IMR-90 (cell line): ENCODE measurements at regions not wholly inside any gene's neighbourhood (a gene's known extent, or its start where the extent isn't known, plus 50 kb on each side); places are given as distances from the start of the nearest gene placed in this dataset.

Source experiments
- ATAC-seq: fragments of 200-7000 bp; cut with Tn5 transposase; 2 replicates; pipeline ENCODE4 v1.9.1; 2020; ENCODE audit warnings: low read depth, mild to moderate bottlenecking, moderate library complexity
- BruUV-seq: library from RNA; stranded (reverse); fragments of 400-500 nt; replicated peaks from 2 replicates; lab custom pipeline; 2021; lab: Mats Ljungman, UMichigan
- CTCF ChIA-PET: fragments of 300-600 bp; formaldehyde crosslinking; extraction: SDS; loops from one replicate; lab custom pipeline; 2021; ENCODE audit warnings: antibody characterized with exemption; lab: Yijun Ruan, JAX
- POLR2A ChIA-PET: fragments of 300-600 bp; sonication (Branson Sonifier 250); formaldehyde crosslinking; loops from one replicate; lab custom pipeline; 2022; ENCODE audit warnings: antibody characterized with exemption; ENCODE audit not compliant: unreplicated experiment; lab: Charles Lee
- DNase-seq: peaks from one replicate; pipeline ENCODE4 v3.0.0; 2013
- H2AFZ ChIP-seq: replicated peaks from 2 replicates; pipeline ENCODE3; 2013; ENCODE audit warnings: low read length, mild to moderate bottlenecking; ENCODE audit not compliant: poor library complexity
- H2AK5ac ChIP-seq: 2 replicates; pipeline ENCODE4 v1.6.1; 2013; ENCODE audit warnings: low read depth, low read length, inconsistent platforms
- H2AK9ac ChIP-seq: replicated peaks from 2 replicates; pipeline ENCODE3; 2013; ENCODE audit warnings: mild to moderate bottlenecking, low read depth, low read length, moderate library complexity; ENCODE audit not compliant: poor library complexity
- H2BK120ac ChIP-seq: 2 replicates; pipeline ENCODE4 v1.6.1; 2013; ENCODE audit warnings: low read depth, low read length, inconsistent platforms
- H2BK15ac ChIP-seq: 3 replicates; pipeline ENCODE4 v1.6.1; 2013; ENCODE audit warnings: low read depth, low read length, inconsistent platforms
- H2BK20ac ChIP-seq: 2 replicates; pipeline ENCODE4 v1.6.1; 2013; ENCODE audit warnings: low read depth, mild to moderate bottlenecking, inconsistent platforms, low read length, moderate library complexity
- H2BK5ac ChIP-seq: 2 replicates; pipeline ENCODE4 v1.6.1; 2013; ENCODE audit warnings: mild to moderate bottlenecking, low read depth, low read length, inconsistent platforms; ENCODE audit not compliant: poor library complexity, severe bottlenecking
- H3K14ac ChIP-seq: replicated peaks from 2 replicates; pipeline ENCODE4 v1.6.1; 2013; ENCODE audit warnings: low read depth, low read length, inconsistent platforms
- H3K18ac ChIP-seq: 2 replicates; pipeline ENCODE4 v1.6.1; 2013; ENCODE audit warnings: low read depth, low read length, control low read depth
- H3K23ac ChIP-seq: 2 replicates; pipeline ENCODE4 v1.6.1; 2013; ENCODE audit warnings: low read depth, low read length, inconsistent platforms
- H3K27ac ChIP-seq: 2 replicates; pipeline ENCODE4 v1.5.1; 2013; ENCODE audit warnings: mild to moderate bottlenecking, control low read depth, low read length; ENCODE audit not compliant: insufficient read depth
- H3K27me3 ChIP-seq: 2 replicates; pipeline ENCODE4 v1.6.1; 2013; ENCODE audit warnings: low read length; ENCODE audit not compliant: control insufficient read depth, insufficient read depth
- H3K36me3 ChIP-seq: 2 replicates; pipeline ENCODE4 v1.6.1; 2013; ENCODE audit warnings: low read length, mixed read lengths; ENCODE audit not compliant: control insufficient read depth, insufficient read depth
- H3K4ac ChIP-seq: 2 replicates; pipeline ENCODE4 v1.6.1; 2013; ENCODE audit warnings: low read depth, low read length, inconsistent platforms
- H3K4me1 ChIP-seq: 2 replicates; pipeline ENCODE4 v1.6.1; 2013; ENCODE audit warnings: low read length, mixed read lengths; ENCODE audit not compliant: control insufficient read depth, insufficient read depth
- H3K4me2 ChIP-seq: 2 replicates; pipeline ENCODE4 v1.6.1; 2013; ENCODE audit warnings: low read depth, mild to moderate bottlenecking, control low read depth, low read length, moderate library complexity
- H3K4me3 ChIP-seq: 2 replicates; pipeline ENCODE4 v1.5.1; 2013; ENCODE audit warnings: low read depth, mild to moderate bottlenecking, control low read depth, low read length, moderate library complexity; ENCODE audit not compliant: insufficient read depth
- H3K56ac ChIP-seq: 2 replicates; pipeline ENCODE4 v1.6.1; 2013; ENCODE audit warnings: low read length, inconsistent platforms; ENCODE audit not compliant: insufficient read depth; ENCODE audit errors: extremely low read depth
- H3K79me1 ChIP-seq, 2 experiments: 2 replicates each; pipeline ENCODE4 v1.6.1; 2013; ENCODE audit warnings: low read length in 2 of 2, inconsistent platforms in 1 of 2, low read depth in 1 of 2
- H3K9ac ChIP-seq: 2 replicates; pipeline ENCODE4 v1.6.1; 2013; ENCODE audit warnings: low read depth, low read length, control low read depth
- H3K9me1 ChIP-seq: 2 replicates; pipeline ENCODE4 v1.6.1; 2013; ENCODE audit warnings: low read length, inconsistent platforms; ENCODE audit not compliant: insufficient read depth
- H3K9me3 ChIP-seq: 2 replicates; pipeline ENCODE4 v1.6.1; 2013; ENCODE audit warnings: low read length; ENCODE audit not compliant: control insufficient read depth, insufficient read depth
- H4K20me1 ChIP-seq: 2 replicates; pipeline ENCODE4 v1.6.1; 2013; ENCODE audit warnings: low read length, inconsistent platforms; ENCODE audit not compliant: insufficient read depth
- H4K5ac ChIP-seq: 2 replicates; pipeline ENCODE4 v1.6.1; 2013; ENCODE audit warnings: mild to moderate bottlenecking, low read depth, low read length, control low read depth
- H4K8ac ChIP-seq, 2 experiments: 2 replicates each; pipeline ENCODE4 v1.6.1; 2013; ENCODE audit warnings: low read depth in 2 of 2, low read length in 2 of 2, control low read depth in 1 of 2, inconsistent platforms in 1 of 2
- H4K91ac ChIP-seq: 2 replicates; pipeline ENCODE4 v1.6.1; 2013; ENCODE audit warnings: low read depth, low read length, inconsistent platforms; ENCODE audit not compliant: insufficient read depth
- BHLHE40 ChIP-seq: fragments of 150-350 bp; IDR thresholded peaks from 2 replicates; pipeline ENCODE4 v1.6.1; 2016; ENCODE audit warnings: mild to moderate bottlenecking, low read depth, low read length
- CEBPB ChIP-seq: IDR thresholded peaks from 2 replicates; pipeline ENCODE4 v1.6.1; 2012; ENCODE audit warnings: low read depth, low read length, improper control_type of control experiment
- CHD1 ChIP-seq: IDR thresholded peaks from 2 replicates; pipeline ENCODE4 v1.6.1; 2012; ENCODE audit warnings: low read depth, low read length, improper control_type of control experiment
- FOS ChIP-seq: fragments of 150-350 bp; IDR thresholded peaks from 2 replicates; pipeline ENCODE4 v1.6.1; 2016; ENCODE audit warnings: low read depth, low read length
- MAFK ChIP-seq: IDR thresholded peaks from 2 replicates; pipeline ENCODE4 v1.6.1; 2012; ENCODE audit warnings: low read depth, low read length, improper control_type of control experiment
- MAZ ChIP-seq: IDR thresholded peaks from 2 replicates; pipeline ENCODE4 v1.6.1; 2012; ENCODE audit warnings: low read depth, mild to moderate bottlenecking, low read length, improper control_type of control experiment, moderate library complexity, borderline replicate concordance
- NFE2L2 ChIP-seq: fragments of 150-350 bp; IDR thresholded peaks from 2 replicates; pipeline ENCODE4 v1.6.1; 2016; ENCODE audit warnings: low read depth, mild to moderate bottlenecking, low read length
- POLR2A ChIP-seq: IDR thresholded peaks from 2 replicates; pipeline ENCODE4 v1.6.1; 2012; ENCODE audit warnings: mild to moderate bottlenecking, low read depth, low read length
- RAD21 ChIP-seq: IDR thresholded peaks from 2 replicates; pipeline ENCODE4 v1.6.1; 2012; ENCODE audit warnings: low read length, improper control_type of control experiment
- RCOR1 ChIP-seq: IDR thresholded peaks from 2 replicates; pipeline ENCODE4 v1.6.1; 2012; ENCODE audit warnings: mild to moderate bottlenecking, low read length, improper control_type of control experiment; ENCODE audit not compliant: insufficient replicate concordance
- RFX5 ChIP-seq: IDR thresholded peaks from 2 replicates; pipeline ENCODE4 v1.8.0; 2012; ENCODE audit warnings: low read depth, mild to moderate bottlenecking, low read length, moderate library complexity
- SMC3 ChIP-seq: fragments of 150-350 bp; IDR thresholded peaks from 2 replicates; pipeline ENCODE4 v1.6.1; 2016; ENCODE audit warnings: low read depth, mild to moderate bottlenecking, antibody characterized with exemption, low read length, moderate library complexity
- WGBS, 2 experiments: methylation state at CpG; one replicate each; pipeline versions ENCODE4 v1.1.5 to v1.1.7; 2013; ENCODE audit warnings: missing lambda C conversion rate in 2 of 2; ENCODE audit not compliant: insufficient read length in 1 of 2; ENCODE audit errors: extremely low coverage in 2 of 2; 5-methylcytosine and 5-hydroxymethylcytosine counted together
- dilution Hi-C: fragments of 300-500 bp; cut with HindIII; formaldehyde crosslinking; loops from one replicate; pipeline ENCODE4 v1.14.3; 2018; ENCODE audit warnings: low sequenced_read_pairs; ENCODE audit not compliant: unreplicated experiment
- in situ Hi-C: fragments of 300-500 bp; cut with MboI; formaldehyde crosslinking; loops from 3 replicates; pipeline ENCODE4 v1.14.3; 2019; ENCODE audit warnings: low sequenced_read_pairs, inconsistent platforms, mixed read lengths
- intact Hi-C: fragments of 100-400 bp; cut with micrococcal nuclease; formaldehyde crosslinking; loops from 2 replicates; pipeline ENCODE4 v1.10.0; 2022
- TF ChIP-seq, protein P1 (sequence below): conservative IDR thresholded peaks from 2 replicates; pipeline ENCODE4 v1.5.1; 2012; ENCODE audit warnings: mild to moderate bottlenecking, low read depth, low read length, improper control_type of control experiment

DNA sequence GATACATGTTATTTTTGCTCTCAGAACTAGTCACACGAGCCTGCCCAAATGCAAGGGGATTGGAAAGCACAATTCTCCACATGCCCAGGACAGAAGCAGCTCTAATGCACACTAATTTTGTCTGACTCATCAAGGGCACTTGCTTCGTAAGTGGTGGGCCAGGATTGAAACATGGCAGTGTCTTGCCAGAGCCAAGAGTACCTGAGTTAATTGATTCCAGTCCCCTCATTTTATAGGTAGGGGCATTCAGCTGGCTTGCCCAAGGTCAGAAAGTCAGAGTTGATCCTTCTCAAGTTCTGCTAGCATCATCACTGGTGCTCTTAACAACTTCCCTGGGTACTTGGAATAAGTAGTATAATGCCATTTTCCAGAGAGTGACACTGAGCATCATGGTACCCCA, 356.1 kb downstream of the ZNF326 start:
- H3K56ac ChIP-seq = no peak overlapping the region
- H4K5ac ChIP-seq = no peak overlapping the region
- H2AFZ ChIP-seq = no peak overlapping the region
- H3K14ac ChIP-seq = no peak overlapping the region
- dilution Hi-C loops (no loop called here), intact Hi-C loops (no loop called here), in situ Hi-C loops (no loop called here)
- no peak overlapping the region for H3K23ac ChIP-seq
- H3K4me3 ChIP-seq = no peak overlapping the region
- no peaks in the 10 kb centered on the region for H3K4me1 ChIP-seq
- H4K8ac ChIP-seq = no peak overlapping the region
- H2AK5ac ChIP-seq = no peak overlapping the region
- peak overlapping the region; percentile 1 for H2AK9ac ChIP-seq
- DNase-seq (no peak), ATAC-seq (no peak)
- H4K91ac ChIP-seq = no peak overlapping the region
- H3K36me3 ChIP-seq = no peaks in the 10 kb centered on the region
- BruUV-seq = no TSS peak
- CTCF ChIA-PET = no interaction called here
- H3K4ac ChIP-seq = no peak overlapping the region
- H3K9me1 ChIP-seq = no peaks in the 10 kb centered on the region
- no peaks in the 10 kb centered on the region for H3K79me1 ChIP-seq
- no peak overlapping the region for H2BK120ac ChIP-seq
- TF ChIP-seq RFX5 (no peak), MAFK (no peak), SMC3 (no peak), MAZ (no peak), CEBPB (no peak), NFE2L2 (no peak), POLR2A (no peak), RCOR1 (no peak), RAD21 (no peak), BHLHE40 (no peak), FOS (no peak), CHD1 (no peak)
- TF ChIP-seq, protein P1, sequence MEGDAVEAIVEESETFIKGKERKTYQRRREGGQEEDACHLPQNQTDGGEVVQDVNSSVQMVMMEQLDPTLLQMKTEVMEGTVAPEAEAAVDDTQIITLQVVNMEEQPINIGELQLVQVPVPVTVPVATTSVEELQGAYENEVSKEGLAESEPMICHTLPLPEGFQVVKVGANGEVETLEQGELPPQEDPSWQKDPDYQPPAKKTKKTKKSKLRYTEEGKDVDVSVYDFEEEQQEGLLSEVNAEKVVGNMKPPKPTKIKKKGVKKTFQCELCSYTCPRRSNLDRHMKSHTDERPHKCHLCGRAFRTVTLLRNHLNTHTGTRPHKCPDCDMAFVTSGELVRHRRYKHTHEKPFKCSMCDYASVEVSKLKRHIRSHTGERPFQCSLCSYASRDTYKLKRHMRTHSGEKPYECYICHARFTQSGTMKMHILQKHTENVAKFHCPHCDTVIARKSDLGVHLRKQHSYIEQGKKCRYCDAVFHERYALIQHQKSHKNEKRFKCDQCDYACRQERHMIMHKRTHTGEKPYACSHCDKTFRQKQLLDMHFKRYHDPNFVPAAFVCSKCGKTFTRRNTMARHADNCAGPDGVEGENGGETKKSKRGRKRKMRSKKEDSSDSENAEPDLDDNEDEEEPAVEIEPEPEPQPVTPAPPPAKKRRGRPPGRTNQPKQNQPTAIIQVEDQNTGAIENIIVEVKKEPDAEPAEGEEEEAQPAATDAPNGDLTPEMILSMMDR = no peak
- no peak overlapping the region for H3K4me2 ChIP-seq
- POLR2A ChIA-PET = no interaction called here
- no peak overlapping the region for H2BK20ac ChIP-seq
- H3K9me3 ChIP-seq = peaks cover 3% of the 10 kb centered on the region; the same call in 1 of the 2 replicates
- H4K20me1 ChIP-seq = no peaks in the 10 kb centered on the region
- no peak overlapping the region for H2BK5ac ChIP-seq
- no CpG with 5 or more reads among the region's 2 CpGs for WGBS, 2 experiments
- H2BK15ac ChIP-seq = no peak overlapping the region
- no peaks in the 10 kb centered on the region for H3K27me3 ChIP-seq
- no peak overlapping the region for H3K18ac ChIP-seq
- no peak overlapping the region for H3K9ac ChIP-seq
- no peak overlapping the region for H3K27ac ChIP-seq
